Activated CD8-positive, alpha-beta memory T cell treated with anti-CD3 and anti-CD28 coated beads, Interleukin-2, amount 10 ng/mL, durations not matched to agents 7 days and 5 days (primary cell): ENCODE measurements at regions not wholly inside any gene's neighbourhood (a gene's known extent, or its start where the extent isn't known, plus 50 kb on each side); places are given as distances from the start of the nearest gene placed in this dataset.
A peak's percentile ranks its signal among the peaks of the same experiment; 100 is the strongest.

Source experiments
- ATAC-seq: fragments of 150-1000 bp; cut with Tn5 transposase; one replicate; pipeline ENCODE4 v1.10.0; 2021; ENCODE audit warnings: moderate library complexity
- CTCF ChIA-PET: fragments of 350-600 bp; sonication (Branson Sonifier 250); formaldehyde crosslinking; loops from one replicate; lab custom pipeline; 2021; ENCODE audit warnings: antibody characterized with exemption; lab: Charles Lee
- DNase-seq: peaks from one replicate; pipeline ENCODE4 v3.0.0-alpha.2; 2020
- H3K27ac Mint-ChIP-seq: one replicate; pipeline ENCODE4 v1.8.0; 2021; ENCODE audit warnings: mild to moderate bottlenecking, mixed read lengths
- H3K27me3 Mint-ChIP-seq: one replicate; pipeline ENCODE4 v1.8.0; 2021; ENCODE audit warnings: mixed read lengths
- H3K36me3 Mint-ChIP-seq: one replicate; pipeline ENCODE4 v1.8.0; 2021; ENCODE audit warnings: mild to moderate bottlenecking, mixed read lengths
- H3K4me1 Mint-ChIP-seq: one replicate; pipeline ENCODE4 v1.8.0; 2021; ENCODE audit warnings: mixed read lengths
- H3K4me3 Mint-ChIP-seq: one replicate; pipeline ENCODE4 v1.8.0; 2021; ENCODE audit warnings: mild to moderate bottlenecking, moderate library complexity, mixed read lengths
- H3K9me3 Mint-ChIP-seq: one replicate; pipeline ENCODE4 v1.8.0; 2022; ENCODE audit warnings: low read depth, mixed read lengths

DNA sequence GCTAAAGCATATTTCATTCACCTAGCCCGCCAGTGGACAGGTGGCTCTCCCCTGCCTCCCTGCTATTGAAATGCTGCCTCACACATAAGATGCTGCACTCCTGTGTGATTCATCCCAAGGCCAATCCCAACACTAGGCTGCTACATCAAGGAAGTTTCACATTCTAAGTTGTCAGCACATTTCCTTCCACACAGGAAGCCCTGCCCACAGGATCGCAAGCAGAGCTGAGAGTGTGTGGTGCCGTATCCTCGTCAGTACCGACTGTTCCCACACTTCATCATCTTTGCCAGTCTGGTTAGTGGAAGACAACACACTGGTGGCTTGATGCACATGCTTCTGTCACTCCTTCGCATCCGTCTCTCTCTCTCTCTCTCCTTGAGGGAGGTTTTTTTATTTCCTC is 194.3 kb upstream of the PPP2R2D start:
- H3K36me3 Mint-ChIP-seq, result no peaks in the 10 kb centered on the region
- no peaks in the 10 kb centered on the region for H3K9me3 Mint-ChIP-seq
- H3K4me1 Mint-ChIP-seq, result no peaks in the 10 kb centered on the region
- H3K27me3 Mint-ChIP-seq, result no peaks in the 10 kb centered on the region
- ATAC-seq (no peak), DNase-seq (no peak)
- no peak overlapping the region for H3K4me3 Mint-ChIP-seq
- CTCF ChIA-PET, result no interaction called here
- H3K27ac Mint-ChIP-seq, result no peak overlapping the region

DNA sequence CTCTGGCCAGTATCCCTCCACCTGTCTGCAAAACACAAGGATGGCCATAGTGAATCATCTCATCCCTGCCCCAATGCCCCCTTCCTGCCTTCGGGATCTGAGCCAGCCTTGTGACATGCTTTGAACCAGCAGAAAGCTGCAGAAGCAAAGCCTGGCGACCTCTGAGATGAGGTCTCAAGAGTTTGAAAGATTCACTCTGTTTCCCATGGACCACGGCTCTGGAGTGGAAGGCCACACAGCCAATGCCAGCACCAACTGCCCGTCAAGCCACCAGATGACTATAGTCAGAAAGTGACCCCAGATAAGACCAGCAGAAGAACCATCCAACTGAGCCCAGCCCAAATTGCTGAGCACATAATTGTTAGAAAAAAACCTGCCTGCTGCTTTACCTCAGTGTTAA is 193.9 kb upstream of the PPP2R2D start:
- H3K27me3 Mint-ChIP-seq, result no peaks in the 10 kb centered on the region
- H3K27ac Mint-ChIP-seq, result no peak overlapping the region
- DNase-seq (no peak), ATAC-seq (no peak)
- CTCF ChIA-PET, result no interaction called here
- H3K36me3 Mint-ChIP-seq, result no peaks in the 10 kb centered on the region
- no peaks in the 10 kb centered on the region for H3K4me1 Mint-ChIP-seq
- no peaks in the 10 kb centered on the region for H3K9me3 Mint-ChIP-seq
- H3K4me3 Mint-ChIP-seq, result no peak overlapping the region

DNA sequence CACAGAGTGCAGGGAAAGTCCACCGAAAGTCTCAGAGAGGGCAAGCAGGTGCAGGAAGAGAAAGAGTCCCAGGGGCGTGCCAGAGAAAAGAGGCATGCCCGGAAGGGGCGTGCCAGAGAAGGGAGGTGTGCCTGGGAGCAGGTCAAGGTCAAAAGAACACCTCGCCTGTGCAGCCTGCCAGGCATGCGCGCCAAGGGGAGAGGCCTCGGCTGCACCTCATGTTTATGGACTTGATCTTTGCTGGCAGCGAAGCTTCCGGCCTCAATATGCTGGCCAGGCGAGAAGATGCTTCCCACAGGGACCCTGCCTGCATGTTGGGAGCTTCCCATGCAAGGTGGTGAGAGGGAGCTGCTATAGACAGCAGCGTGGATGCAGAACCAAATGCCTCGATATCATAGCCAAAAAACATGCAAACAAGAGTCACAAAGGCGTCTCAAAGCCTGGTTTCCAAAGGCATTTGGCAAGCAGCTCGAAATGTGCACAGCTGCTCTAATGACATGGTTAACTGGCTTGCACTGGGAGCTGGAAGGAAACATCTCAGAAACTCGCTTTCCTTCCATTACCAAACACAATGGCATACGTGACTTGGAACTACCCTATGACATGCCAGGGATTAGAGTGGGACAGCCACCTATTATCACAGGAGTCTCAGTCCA is 192.5 kb upstream of the PPP2R2D start:
- DNase-seq (no peak), ATAC-seq (no peak)
- no peaks in the 10 kb centered on the region for H3K4me1 Mint-ChIP-seq
- no peaks in the 10 kb centered on the region for H3K9me3 Mint-ChIP-seq
- no peak overlapping the region for H3K27ac Mint-ChIP-seq
- no peaks in the 10 kb centered on the region for H3K36me3 Mint-ChIP-seq
- CTCF ChIA-PET, result no interaction called here
- no peaks in the 10 kb centered on the region for H3K27me3 Mint-ChIP-seq
- H3K4me3 Mint-ChIP-seq, result no peak overlapping the region

DNA sequence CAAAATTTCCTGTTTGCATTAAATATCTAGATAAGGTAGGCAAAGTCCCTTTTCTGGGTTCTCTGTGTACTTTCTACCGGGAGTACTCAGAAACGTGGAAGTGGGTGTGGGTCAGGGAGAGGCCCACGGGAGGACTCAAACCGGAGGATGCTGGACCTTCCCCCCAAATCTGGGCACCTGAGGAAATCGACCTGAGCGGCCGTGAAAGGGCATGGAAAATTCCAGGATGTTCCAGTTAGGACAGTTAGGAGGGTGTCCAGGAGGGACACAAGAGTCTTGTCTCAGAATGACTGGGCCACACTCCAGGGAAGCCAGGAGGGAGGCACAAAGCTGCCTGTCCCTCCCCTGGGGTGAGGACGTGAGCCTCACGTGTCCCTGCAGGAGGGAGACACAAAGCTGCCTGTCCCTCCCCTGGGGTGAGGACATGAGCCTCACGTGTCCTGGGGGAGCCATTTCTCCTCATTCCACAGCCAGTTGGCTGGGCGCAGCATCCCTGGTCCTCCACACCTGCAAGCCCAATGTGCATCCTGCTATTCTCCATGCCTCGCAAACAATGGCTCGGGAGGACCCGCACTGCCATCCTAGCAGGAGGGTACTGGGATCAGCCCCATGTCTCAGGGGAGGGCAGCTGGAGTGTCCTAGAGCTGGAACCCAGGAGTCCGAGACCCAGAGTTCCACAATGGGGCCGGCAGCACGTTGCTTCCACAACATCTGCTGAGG is 190.5 kb upstream of the PPP2R2D start:
- DNase-seq (no peak), ATAC-seq (no peak)
- Mint-ChIP-seq H3K36me3 (no peaks in the 10 kb centered on the region), H3K9me3 (no peaks in the 10 kb centered on the region), H3K4me1 (no peaks in the 10 kb centered on the region), H3K27me3 (peaks cover 3% of the 10 kb centered on the region), H3K27ac (no peak overlapping the region), H3K4me3 (no peak overlapping the region)
- CTCF ChIA-PET, result no interaction called here

DNA sequence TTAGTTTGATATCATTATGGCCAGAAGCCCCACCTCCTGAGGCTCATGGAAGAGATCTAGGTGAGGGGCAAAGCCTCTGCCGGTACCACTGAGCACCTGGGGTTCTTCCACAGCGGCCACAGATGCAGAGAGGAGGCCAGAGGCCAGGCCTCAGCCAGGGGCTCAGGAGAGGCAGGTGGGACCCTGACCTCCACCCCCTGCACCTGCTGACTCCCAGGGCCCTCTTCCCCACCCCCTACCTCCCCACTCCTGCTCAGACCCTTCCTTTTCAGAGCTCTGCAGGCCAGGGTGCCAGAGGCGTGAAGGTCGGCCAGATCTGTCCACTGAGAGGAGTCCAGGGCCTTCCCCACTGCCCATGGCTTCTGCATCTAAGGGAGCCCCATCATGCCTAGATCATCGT is 178.7 kb upstream of the PPP2R2D start:
- no peak overlapping the region for H3K27ac Mint-ChIP-seq
- DNase-seq (no peak), ATAC-seq (no peak)
- CTCF ChIA-PET, result no interaction called here
- H3K4me3 Mint-ChIP-seq, result no peak overlapping the region
- H3K9me3 Mint-ChIP-seq, result no peaks in the 10 kb centered on the region
- no peaks in the 10 kb centered on the region for H3K4me1 Mint-ChIP-seq
- no peaks in the 10 kb centered on the region for H3K27me3 Mint-ChIP-seq
- H3K36me3 Mint-ChIP-seq, result no peaks in the 10 kb centered on the region

DNA sequence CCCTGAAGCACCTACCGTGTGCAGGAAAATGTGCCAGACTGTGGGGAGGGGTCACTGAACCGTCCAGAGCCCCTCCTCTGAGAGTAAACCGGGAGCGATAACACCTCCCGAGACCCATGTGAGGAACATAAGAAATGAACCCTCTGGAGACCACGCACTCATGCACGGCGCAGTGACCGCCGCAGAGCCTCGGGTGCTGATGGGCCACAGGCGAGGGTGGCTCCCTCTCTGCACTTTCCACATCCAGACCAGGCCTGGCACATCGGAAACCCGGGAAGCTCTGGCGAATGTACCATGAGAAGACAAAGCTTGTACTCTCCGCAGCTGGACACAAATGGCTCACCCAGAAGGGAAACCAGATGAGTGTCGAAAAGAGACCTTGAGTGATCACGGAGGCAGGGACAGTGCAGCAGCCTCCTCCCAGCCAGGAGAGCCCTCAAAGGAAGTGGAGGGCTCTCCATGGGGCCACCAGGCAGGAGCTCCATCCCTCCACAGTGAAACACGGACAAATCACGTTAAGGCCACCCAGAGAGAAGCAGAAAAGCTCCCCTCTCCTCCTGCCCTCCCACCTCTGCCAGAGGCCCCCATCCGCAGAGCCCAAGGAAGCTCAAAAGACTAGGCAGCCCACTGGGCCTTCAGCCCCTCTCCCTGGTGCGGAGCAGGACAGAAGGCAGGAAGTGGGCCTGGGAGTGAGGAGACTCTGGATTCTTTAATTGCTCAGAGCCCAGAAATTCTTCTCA is 178.1 kb upstream of the PPP2R2D start:
- H3K27ac Mint-ChIP-seq, result no peak overlapping the region
- CTCF ChIA-PET, result no interaction called here
- no peak for ATAC-seq
- H3K9me3 Mint-ChIP-seq, result no peaks in the 10 kb centered on the region
- H3K27me3 Mint-ChIP-seq, result no peaks in the 10 kb centered on the region
- no peaks in the 10 kb centered on the region for H3K36me3 Mint-ChIP-seq
- H3K4me1 Mint-ChIP-seq, result no peaks in the 10 kb centered on the region
- no peak overlapping the region for H3K4me3 Mint-ChIP-seq
- peak; percentile 14 for DNase-seq

DNA sequence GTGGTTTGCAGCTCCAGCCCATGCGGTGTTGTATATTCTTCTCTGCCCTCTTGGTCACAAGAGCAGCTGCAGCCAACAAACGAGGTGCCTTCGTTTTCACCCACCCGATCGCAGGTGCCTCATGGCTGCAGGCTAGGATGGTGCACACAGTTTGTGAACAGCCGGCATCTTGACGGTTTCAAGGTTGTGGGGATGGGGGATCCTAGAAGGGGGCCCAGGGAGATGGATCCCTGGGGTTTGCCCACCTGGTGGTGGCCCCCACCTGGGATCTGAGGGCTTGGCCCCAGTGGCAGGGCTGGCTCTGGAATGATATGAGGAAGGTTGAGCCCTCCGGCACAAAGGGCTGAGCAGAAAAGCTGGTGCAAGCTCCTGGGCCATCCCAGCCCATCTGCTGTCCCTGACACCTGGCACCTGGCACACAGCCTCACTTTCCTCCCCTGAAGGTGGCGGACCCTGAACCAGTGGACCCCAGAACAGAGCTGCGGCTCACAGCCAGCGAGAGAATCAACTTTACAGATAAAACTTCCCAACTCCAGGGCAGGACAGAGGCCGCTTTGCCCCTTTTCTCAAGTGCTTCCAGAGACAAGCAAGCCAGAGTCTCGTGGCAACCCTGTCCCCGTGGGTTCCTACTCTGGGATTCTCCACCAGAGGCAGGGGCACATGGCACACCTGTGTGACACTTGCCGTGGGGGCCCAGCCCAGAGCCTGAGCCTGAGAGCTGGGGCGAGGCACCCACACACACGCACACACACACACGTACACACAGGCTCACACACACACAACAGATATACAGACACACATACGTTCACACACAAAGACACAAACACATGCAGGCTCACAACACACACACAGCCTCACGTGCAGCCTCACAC is 177.3 kb upstream of the PPP2R2D start:
- H3K36me3 Mint-ChIP-seq, result no peaks in the 10 kb centered on the region
- no peak for ATAC-seq

DNA sequence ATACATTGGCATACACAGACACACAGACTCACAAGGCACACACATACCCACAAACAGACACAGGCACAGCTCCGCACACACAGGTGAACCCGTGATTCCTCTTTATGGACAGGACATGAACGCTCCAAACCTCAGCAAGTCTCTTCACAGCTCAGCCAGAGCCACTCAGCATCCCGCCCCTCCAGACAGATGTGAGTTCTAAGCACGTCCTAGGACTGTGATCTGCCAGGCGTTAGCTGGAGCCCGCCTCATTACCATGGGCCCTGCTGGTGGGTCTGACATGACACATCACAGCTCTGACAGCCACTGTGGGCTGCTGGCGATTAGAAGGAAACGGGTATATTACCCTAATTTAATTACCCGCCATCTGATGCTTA is 176.7 kb upstream of the PPP2R2D start:
- ATAC-seq (no peak), DNase-seq (peak; percentile 7)
- CTCF ChIA-PET, result no interaction called here

More for the DNA sequence above, 177.3 kb upstream of the PPP2R2D start:
- Mint-ChIP-seq H3K27me3 (no peaks in the 10 kb centered on the region), H3K27ac (no peak overlapping the region), H3K4me3 (no peak overlapping the region), H3K4me1 (no peaks in the 10 kb centered on the region), H3K9me3 (no peaks in the 10 kb centered on the region)
- CTCF ChIA-PET, result no interaction called here
- peak; percentile 35 for DNase-seq

DNA sequence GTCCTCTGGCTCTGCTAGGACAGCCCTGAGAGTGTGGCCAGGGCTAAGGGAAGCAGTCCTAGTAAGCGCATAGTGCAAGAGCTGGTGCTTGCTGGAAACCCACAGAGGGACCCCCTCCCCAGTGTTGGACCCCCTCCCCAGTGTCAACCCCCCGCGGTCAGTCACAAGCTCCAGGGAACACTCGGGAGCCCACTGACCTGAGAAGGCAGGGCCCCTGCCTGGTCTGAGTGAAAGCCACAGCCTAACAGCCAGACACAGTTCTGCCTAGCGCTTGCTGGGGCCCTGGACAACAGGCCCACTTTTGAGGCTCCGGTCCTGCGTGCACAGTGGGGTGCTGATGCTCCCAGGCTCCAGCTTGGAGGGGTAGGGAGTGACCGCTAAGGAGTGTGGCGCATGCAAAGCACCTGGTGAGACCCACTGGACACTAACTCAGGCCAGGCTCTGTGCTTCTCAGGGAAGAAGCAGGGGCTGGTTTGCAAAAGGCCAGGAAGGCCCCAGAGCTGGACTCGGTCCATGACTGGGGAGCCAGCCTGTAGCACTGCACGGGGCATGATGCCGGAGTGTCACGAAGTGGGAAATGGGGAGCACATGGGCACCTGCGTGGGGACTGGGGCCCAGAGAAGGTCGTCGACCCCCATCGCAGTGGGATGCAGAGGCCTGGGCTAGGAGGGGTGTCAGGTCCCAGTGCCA is 175.8 kb upstream of the PPP2R2D start:
- Mint-ChIP-seq H3K36me3 (no peaks in the 10 kb centered on the region), H3K9me3 (no peaks in the 10 kb centered on the region), H3K4me1 (no peaks in the 10 kb centered on the region), H3K4me3 (no peak overlapping the region), H3K27ac (no peak overlapping the region), H3K27me3 (no peaks in the 10 kb centered on the region)
- ATAC-seq (no peak), DNase-seq (peak; percentile 34)
- CTCF ChIA-PET, result no interaction called here

More for the DNA sequence above, 176.7 kb upstream of the PPP2R2D start:
- Mint-ChIP-seq H3K4me3 (no peak overlapping the region), H3K4me1 (no peaks in the 10 kb centered on the region), H3K36me3 (no peaks in the 10 kb centered on the region), H3K27ac (no peak overlapping the region), H3K27me3 (no peaks in the 10 kb centered on the region), H3K9me3 (no peaks in the 10 kb centered on the region)

DNA sequence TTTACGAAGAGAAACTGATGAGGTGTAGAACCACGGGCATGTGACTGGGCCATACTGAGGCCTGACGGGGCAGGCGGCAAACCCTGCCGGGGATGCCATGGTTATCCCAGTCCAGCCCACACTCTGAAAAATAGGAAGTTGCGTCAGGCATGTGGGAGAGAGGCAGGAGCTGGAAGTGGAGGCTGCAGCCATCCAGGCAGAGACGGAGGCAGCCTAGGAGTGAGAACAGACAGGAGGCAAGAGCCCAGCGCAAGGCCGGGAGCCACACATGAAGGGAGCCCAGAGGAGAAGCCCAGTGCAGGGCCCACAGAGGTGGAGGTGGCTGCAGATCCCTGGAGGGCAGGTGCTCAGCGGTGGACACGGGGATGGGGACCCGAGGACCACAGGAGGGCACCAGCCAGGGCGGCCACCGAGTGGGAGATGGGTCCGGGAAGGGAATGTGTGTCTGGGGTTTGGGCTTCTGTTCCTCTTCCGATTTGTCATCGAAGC is 175.2 kb upstream of the PPP2R2D start:
- ATAC-seq (no peak), DNase-seq (peak; percentile 18)
- no peaks in the 10 kb centered on the region for H3K36me3 Mint-ChIP-seq
- no peak overlapping the region for H3K27ac Mint-ChIP-seq
- H3K9me3 Mint-ChIP-seq, result no peaks in the 10 kb centered on the region
- no peak overlapping the region for H3K4me3 Mint-ChIP-seq
- no peaks in the 10 kb centered on the region for H3K27me3 Mint-ChIP-seq
- CTCF ChIA-PET, result no interaction called here
- H3K4me1 Mint-ChIP-seq, result no peaks in the 10 kb centered on the region

DNA sequence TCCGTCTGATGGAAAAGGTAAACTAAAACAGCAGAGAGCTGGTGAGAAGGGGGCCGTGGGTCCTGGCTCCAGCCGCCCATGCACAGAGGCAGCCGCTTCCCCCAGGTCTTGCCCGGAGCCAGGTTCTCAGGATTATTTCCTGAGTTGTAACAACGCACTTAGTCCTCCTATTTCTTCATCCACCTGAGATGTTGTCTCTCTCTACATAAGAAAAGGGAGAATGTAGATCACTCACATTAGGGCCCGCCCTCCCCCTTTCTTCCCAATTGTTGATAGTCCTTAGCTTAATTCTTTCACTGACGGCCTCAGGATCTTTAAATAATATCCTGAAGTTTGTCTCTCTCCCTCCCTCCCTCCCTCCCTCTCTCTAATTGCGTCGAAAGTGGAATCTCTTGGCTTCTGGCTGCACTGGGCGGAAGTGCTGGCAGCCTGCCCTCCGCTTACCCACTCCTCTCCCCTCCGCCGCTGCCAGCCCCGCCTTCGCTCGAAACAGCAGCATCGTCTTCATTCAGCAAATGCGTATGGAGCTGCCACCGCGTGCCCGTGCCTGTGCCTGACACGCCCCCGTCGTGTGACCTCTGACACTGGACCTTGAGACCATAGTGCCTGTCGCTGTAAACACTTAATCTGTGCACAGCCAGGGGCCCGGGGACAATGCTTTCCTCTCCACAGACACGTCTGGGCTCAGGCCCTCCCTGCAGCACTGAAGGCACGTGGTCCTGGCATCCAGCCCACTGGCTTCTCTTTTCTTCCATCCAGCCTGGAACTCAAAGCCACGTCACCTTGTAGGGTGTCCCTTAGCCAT is 174.5 kb upstream of the PPP2R2D start:
- DNase-seq (no peak), ATAC-seq (no peak)
- Mint-ChIP-seq H3K36me3 (no peaks in the 10 kb centered on the region), H3K4me1 (no peaks in the 10 kb centered on the region), H3K9me3 (no peaks in the 10 kb centered on the region), H3K4me3 (no peak overlapping the region), H3K27ac (no peak overlapping the region), H3K27me3 (no peaks in the 10 kb centered on the region)
- CTCF ChIA-PET, result no interaction called here

DNA sequence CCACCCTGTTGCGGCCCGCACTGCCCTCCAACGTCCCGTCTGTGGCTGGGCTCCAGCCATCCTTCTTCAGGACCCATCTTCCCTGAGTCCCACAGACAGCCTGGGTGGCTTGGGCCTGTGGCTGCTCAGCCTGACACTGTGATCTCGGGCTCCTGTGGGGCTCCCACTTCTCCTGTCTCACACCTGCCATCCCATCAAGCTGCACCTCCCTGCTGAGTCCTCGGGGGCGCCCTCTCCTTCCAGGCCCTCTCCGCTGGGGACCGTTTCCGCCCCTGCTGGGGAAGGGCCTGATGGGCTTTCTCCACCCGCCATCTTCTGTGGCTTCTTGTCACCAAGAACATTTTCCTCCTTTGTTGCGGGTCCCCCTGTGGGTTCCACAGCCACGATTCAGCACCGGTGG is 173.8 kb upstream of the PPP2R2D start:
- no peaks in the 10 kb centered on the region for H3K9me3 Mint-ChIP-seq
- DNase-seq, result peak; percentile 15
- no peak for ATAC-seq
- CTCF ChIA-PET, result no interaction called here
- H3K27ac Mint-ChIP-seq, result no peak overlapping the region
- H3K27me3 Mint-ChIP-seq, result no peaks in the 10 kb centered on the region
- no peaks in the 10 kb centered on the region for H3K36me3 Mint-ChIP-seq
- H3K4me1 Mint-ChIP-seq, result no peaks in the 10 kb centered on the region
- H3K4me3 Mint-ChIP-seq, result no peak overlapping the region
